ENCODE measurements at regions not wholly inside any gene's neighbourhood (a gene's known extent, or its start where the extent isn't known, plus 50 kb on each side); places are given as distances from the start of the nearest gene placed in this dataset.
"Not testable (repeated sequence)": the region's sequence is repeated elsewhere in the genome, so short reads cannot be mapped to it uniquely, and the experiment has no call there.

DNA sequence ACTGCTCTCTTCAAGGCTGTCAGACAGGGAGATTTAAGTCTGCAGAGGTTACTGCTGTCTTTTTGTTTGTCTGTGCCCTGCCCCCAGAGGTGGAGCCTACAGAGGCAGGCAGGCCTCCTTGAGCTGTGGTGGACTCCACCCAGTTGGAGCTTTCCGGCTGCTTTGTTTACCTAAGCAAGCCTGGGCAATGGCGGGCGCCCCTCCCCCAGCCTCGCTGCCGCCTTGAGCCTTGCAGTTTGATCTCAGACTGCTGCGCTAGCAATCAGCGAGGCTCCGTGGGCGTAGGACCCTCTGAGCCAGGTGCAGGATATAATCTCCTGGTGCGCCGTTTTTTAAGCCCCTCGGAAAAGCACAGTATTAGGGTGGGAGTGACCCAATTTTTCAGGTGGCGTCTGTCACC, 446.7 kb upstream of the ACO1 start:
- not testable (repeated sequence) for DNase-seq

DNA sequence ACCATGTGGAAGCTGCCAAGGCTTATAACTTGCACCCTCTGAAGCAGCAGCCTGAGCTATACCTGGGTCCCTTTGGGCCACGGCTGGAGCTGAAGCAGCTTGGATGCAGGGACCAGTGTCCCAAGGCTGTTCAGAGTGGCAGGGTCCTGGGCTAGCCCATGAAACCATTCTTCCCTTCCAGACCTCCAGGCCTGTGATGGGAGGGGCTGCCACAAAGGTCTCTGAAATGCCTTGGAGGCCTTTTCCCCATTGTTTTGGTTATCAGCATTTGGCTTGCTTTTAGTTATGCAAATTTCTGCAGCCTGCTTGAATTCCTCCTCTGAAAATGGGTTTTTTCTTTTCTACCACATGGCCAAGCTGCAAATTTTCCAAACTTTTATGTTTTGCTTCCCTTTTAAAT, 433.7 kb upstream of the ACO1 start:
- DNase-seq, result no peak

DNA sequence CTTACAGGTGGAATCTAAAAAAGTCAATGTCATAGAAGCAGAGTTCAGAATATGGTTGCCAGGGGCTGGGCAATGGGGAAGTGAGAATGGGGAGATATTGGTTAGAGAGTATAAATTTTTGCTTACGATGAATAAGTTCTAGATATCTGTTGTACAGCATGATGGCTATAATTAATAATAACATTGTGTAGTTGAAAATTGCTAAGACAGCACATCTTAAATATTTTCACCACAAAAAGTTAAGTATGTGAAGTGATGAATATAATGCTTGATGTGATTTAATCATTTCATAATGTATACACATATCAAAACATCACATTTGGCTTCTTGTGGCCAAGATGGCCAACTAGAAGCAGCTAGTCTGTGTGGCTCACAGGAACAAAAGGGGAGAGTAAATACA, 425.9 kb upstream of the ACO1 start:
- no peak for DNase-seq

DNA sequence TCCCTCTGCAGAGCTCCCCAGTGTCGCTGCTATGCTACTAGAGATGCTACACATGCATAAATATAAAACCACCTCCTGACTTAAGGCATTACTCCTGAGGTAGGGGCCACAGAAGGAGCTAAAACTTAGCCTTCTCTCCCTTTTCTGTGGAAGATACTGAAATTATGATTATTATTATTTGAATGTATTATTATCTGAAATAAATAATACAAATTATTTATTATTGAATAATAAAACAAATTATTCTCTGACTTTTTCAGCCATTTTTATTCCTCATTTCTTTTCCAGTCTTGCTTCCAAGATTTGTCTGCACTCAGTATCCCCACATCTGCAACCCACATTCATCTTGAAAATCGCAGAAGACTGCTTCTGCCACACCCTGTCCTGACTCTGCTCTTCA, 414.9 kb upstream of the ACO1 start:
- no peak for DNase-seq

DNA sequence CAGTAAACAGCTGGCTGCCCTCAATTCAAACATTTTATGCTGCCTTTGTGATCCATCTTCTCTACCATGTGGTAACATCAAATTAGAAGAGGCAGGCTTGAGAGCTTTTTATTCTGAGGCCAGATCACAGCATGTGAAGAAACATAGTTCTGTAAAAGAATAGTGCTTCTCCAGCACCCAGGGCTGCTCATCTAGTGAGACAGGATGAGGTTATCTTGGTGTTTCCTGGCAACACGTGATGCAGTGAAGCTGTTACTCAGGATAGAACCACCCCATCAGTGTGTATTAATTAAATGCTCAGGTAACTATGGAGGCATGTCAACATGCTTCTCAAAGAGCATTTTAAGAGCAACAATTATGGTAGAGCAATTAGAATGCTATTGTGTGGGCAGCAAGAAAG, 400.5 kb upstream of the ACO1 start:
- DNase-seq, result no peak

DNA sequence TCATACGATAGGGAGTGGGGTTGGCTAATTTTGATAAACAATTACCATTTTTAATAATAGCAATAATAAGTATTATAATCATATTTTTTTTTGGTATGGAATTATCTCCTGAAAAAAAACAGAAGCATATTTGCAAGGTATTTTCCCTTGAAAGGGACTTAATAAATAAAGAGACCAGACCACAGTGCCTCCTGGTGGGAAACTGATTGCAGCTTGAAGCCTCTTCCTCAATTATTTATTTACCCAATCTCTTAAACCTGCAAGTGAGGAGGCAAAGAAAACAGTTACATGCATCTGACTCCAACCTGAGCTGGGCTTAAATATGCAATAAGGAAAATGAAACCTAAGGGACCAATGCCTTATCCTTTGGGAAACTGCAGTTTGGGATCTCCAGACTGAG, 388.1 kb upstream of the ACO1 start:
- DNase-seq, result peak in 1 of 5 experiments; percentile 4

DNA sequence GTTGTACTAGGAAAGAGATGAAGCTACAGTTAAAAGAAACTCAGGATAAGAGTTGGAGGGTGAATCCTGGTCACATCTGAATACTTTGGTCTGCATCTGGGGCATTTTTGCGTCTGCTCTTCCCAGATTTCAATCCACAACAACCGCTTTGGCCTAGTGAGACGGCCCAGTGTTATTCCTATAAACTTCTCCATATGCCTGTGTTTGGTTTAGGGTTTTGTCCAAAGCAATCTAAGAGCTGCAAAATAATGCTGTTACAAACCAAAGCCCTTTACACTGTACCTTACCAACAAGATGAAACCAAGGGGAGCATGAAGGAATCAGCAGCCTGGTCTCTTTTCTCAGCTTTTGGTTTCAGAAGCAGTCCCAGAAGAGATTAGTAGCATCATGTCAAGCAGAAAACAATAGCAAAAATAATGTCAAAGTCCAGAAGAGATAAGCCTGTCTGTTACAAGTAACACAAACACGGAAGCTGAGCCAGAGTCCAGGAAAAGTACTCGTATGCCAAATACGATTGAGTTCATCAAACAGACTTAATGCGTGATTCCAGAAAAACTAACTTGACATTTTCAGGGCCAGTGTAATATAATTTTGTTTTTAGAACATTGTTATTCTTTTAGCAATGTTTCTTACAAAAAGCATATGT, 379.9 kb upstream of the ACO1 start:
- DNase-seq, result no peak

DNA sequence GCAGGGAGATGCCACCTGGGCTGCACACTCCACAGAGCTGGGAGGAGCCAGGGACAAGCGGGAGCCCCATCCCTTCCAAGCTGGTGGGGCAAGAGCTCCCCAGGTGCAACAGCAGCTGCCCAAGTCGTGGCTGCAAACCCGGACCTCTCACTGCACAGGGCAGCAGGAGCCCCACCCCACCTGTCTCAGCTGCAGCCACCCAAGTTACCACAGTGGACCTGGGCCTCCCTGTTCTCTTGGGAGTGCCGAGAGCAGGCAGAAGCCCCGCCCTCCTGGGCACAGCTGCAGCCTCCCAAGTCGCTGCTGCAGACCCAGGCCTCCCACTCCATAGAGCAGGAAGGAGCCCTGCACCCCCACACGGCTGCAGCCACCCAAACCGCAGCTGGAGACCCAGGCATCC, 374.1 kb upstream of the ACO1 start:
- DNase-seq, result no peak

DNA sequence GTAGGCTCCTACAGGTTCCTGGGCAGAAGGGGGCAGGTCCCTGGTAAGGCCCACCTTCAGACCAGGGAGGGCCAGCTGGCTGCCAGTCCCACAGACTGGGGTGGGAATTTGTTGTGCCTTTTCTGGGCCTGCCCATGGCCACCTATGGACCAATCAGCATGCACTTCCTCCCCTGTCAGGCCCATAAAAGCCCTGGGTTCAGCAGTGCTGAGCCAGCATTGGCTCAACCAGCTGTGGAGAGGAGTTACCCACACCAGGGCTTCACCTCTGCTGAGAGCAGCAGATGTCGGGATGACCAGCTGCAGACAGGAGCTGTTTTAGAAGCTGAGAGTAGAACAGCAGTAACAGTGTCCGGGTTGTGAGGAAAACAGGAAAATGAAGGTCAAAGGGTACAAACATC, 373.4 kb upstream of the ACO1 start:
- DNase-seq, result no peak

DNA sequence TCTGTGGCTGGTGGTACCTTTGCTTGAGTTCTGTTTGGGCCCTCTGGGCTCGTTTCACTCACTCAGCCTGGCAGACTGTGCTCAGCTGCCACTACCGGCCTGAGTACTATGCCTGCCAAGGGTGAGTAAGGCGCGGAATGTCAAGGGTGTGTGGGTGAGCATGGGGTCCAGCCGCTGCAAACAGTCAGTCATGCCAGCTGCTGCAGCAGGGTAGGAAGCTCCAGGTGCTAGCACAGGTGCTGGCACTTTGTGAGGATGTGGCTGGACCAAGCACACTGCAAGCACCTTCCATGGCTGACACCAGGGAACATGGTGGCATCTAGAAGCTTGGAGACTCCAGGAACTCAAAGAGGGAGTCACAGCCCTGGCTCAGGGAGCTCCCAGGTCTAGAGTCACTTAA, 368.6 kb upstream of the ACO1 start:
- no peak for DNase-seq

DNA sequence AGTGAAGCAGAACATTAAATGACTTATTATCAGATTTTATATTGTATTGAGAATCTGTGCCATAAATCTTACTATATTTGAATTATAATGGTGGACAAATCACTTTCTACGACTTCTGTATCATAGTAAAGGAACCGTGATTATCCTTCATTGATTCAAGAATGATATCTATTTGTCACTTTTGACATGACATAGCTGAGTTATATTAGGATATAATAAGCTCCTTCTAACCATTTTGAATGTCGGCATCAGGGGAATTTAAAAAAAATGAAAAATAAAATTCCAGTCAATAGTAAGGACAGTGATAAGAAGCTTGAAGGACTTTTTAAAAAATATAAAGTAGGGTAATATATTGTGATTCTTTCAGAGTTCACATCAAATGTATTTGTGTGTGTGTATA, 338.9 kb upstream of the ACO1 start:
- DNase-seq, result no peak

DNA sequence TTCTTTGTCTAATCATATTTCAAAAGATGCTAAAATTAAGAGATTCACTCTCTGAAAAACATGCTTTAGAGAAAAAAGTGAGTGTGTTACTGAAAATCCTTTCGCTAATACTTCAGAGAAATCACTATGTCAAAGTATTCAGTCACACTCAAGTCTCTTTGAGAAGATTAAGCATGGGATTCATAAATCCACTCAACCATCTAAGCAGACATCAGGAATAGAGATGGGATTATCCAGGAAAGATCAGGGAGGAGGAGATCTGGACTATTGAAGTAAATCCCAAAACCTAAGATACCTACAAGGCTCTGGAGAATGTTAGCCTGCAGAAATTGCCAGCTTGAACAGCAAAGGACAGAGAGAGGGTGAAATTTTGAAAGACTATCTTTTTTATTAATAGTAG, 317.2 kb upstream of the ACO1 start:
- no peak for DNase-seq

DNA sequence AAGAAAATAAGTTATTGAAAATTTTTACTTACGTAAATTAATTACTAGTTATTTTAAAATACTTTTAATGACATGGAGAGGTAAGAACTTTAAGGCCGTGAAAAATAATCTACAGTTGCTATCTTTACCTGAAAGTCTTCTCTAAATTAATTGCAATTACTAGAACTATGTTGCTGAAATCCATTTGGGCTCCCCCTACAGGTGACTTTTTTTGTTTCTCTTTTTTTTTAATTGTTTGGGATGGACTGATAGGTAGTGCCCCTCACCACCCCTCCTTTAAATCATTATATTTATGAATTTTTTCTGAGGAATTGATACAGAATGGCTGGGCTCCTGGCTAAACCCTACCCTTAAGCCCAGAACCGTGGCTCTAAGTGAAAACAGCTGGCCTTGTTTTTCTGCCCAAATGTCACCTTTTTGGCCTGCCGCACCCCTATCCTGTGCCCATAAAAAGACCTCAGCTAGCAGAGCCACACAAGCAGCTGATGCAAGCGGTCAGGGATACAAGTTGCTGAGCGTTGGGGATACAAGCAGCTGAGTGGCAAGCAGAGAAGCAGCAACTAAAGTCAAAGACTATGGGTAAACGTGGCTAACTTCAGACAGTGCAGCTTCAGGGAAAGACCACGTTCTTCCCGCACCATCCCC, 315.2 kb upstream of the ACO1 start:
- DNase-seq, result no peak

DNA sequence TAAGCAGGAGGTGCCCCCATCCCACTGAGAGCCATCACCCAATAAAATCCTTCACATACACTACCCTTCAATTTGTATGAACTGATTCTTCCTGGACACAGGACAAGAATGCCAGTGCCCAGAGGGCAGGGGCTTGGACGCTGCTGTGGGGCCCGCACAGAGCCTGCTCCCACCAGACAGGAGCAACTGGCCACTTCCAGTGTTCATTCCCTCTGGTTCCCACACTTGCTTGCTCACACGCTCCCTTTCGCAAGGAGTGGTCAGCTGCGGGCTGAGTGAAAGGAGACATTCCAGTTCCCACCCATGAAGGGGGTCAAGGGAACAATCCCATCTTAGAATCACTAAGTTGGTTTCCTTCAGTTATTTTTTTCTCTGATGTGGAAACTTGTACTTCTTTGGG, 314.5 kb upstream of the ACO1 start:
- no peak for DNase-seq

DNA sequence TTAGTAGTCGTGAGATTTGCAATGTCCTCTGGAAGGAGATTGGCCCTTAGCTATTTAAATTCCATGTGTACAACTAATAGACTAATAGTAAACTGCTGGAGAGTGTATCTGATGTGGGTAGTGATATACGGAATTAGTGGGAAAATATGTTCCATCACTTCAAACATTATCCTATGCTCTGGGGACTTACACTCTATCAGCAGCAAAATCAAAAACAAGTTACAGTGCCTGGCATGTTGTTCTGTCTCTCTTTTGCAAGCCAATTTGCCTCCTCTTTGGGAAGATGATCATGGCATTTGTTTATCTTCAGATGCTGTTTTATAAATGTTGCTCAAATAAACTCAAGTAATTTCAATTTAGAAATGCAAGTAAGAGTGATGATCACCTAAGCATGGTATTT, 311.9 kb upstream of the ACO1 start:
- no peak for DNase-seq

DNA sequence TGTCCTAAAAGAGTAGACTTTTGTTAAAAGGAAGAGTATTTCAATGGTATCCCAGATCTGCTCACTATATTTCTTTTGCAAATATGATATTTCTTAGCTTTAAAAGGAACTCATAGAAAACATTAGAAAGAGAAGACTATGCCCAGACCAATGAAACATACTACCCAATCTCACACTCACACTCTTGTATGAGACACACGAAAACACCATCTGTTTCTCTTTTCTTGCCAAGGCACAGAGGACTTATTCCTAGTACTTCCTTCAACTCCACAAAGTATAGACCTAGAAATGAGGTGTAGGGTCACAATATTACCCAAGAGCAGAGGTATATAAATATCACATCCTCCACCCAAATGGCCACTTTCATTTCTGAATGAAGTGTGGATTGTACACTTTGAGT, 292.4 kb upstream of the ACO1 start:
- no peak for DNase-seq

DNA sequence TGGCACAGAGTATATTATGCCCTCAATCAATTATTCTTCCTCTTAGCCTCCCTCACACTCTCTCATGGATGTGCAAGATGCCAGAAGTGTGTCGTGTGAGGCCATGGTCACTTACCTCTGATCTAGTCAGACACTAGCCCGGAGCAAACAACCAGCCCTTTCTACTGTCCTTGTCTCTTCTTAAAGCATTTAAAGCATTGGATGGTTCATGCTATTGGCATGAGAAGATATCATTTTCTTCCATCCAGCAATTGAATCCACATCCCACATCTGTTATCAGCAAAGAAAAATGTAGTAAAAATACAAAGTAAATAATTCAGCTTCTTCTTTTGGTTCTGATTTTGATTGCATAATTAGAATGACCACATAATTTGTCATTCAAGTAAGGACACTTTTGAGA, 267.2 kb upstream of the ACO1 start:
- DNase-seq, result no peak

DNA sequence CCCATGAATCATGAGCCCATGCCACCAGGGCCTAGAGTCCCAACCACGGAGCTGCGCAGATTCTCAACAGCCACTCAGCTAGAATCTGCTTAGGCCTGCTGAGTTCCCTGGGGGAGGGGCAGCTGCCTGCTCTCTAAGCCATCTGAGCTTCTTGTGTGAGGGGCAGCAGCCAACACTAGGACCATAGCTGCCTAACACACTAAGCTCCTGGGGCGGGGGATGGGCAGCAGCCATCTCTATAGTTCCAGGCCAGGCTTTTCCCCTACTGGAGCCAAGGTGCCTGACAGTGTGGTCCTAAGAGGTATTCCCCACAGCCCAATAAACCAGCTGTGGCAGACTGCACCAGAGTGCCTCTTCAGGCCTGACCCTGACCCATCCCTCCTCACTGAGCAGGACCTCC, 255.9 kb upstream of the ACO1 start:
- DNase-seq, result no peak

DNA sequence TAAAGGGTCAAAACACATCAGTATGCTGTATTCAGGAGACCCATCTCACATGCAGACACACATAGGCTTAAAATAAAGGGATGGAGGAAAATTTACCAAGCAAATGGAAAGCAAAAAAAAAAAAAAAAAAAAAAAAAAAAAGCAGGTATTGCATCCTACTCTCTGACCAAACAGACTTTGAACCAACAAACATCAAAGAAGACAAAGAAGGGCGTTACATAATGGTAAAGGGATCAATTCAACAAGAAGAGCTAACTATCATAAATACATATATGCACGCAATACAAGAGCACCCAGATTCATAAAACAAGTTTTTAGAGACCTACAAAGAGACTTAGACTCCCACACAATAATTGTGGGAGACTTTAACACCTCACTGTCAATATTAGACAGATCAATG, 253.7 kb upstream of the ACO1 start:
- DNase-seq, result not testable (repeated sequence)

DNA sequence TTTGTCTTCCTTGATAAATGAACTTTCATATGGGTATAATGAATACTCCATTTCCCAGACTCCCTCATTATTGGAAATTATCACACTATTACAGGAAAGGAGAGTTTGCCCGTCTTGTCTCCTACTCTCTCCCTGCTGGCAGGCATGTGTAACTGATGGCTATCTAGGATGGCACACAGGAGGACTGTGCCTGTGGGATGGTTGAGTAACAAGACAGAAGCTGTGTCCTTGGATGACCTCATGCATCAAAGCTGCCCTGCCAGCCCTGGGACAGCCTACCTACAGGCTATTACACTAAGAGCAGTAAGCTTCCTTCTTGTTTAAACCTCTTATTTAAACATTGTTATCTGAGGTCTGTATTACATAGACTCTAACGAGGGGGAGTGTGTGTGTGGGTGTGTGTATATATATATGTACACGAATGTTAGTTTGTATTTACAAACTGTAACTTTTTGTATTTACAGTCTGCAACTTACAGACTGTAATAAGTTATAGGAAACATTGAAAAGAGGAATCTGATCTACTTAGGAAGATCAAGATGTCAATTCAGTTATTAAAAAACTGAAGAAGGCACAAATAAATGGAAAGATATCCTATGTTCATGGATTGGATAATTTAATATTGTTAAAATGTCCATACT, 247.6 kb upstream of the ACO1 start:
- DNase-seq, result no peak

DNA sequence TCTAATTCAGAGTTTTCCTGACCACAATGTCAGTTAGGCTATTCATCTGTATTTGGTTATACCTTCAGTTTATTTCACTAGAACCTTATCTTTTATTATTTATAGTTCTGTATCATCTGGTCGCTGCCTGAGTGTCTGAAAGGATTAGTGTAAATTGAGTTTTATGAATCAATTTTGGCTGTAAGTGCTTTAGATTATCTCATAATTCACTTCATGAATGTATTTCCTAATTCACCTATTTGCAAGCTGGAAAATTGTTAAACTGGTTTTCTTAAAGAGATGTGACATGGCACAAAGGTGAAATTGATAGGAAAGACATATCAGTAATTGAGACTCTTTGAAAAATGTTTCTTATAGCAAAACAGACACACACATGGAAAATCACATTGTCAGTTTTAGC, 242.4 kb upstream of the ACO1 start:
- no peak for DNase-seq

DNA sequence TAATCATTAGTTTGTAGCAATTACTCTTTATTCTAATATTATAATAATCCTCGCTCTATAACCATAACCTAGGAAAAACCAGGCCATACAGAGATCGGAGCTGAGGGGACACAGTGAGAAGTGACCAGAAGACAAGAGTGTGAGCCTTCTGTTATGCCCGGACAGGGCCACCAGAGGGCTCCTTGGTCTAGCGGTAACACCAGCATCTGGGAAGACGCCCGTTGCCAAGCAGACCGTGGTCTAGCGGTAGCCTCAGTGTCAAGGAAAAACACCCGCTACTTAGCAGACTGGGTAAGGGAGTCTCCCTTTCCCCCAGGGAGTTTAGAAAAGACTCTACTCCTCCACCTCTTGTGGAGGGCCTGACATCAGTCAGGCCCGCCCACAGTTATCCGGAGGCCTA, 235.9 kb upstream of the ACO1 start:
- DNase-seq, result not testable (repeated sequence)

DNA sequence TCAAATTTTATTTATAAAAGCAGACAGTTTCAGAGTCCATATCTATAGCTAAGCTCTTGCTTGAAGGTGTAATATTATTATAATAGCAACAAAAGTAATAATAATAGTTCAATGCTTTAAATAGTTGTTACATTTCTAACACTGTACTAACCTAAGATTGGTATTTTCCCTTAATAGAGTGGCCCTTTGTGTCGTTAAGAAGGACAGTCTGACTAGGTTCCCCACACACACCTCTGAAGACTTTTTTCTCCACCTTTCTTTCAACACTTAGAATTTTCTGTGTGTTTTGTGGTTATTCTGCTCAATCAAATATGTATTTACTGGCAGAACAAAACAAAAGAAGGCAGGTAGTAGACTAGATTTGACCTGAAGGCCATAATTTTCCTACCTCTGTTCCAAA, 223.2 kb upstream of the ACO1 start:
- no peak for DNase-seq

DNA sequence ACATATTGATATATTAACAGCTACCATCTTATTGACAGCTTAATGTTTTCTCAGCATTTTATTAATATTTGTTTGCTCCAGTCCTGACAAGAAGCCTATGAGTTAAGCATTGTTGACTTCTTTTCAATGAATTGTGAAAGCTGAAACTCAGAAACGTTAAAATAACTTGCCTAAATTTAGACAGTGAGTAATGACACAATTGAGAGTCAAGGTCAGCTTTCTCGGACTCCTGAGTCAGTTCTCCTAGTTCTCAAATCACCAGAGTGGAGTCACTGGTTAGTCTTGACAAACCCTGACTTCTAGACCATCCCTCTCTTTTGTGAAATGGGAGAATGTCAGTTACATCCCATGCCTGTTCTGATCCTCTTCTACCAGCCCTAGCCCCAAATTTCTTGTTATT, 222.7 kb upstream of the ACO1 start:
- DNase-seq, result no peak

DNA sequence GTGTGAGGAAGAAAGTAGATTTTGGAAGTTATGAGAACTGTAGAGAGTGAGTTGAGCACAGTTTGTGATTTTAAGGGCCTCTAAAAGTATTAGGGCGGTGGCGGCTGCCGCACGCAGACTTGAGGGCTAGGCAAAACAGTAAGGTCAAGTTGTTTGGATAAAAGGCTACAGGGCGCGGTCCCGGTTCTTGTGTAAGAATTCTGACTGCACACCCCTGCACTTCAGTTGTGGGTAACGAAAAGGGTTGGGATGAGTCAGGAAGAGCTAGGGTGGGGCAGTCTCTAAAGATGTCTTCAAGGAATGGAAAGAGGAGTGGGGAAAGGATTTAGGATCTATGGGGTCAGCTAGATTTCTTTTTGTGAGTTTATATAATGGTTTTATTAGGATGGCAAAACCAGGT, 218.1 kb upstream of the ACO1 start:
- DNase-seq, result not testable (repeated sequence)

Measured in T-helper 2 cell (primary cell).